GM12872 (cell line): ENCODE measurements at regions not wholly inside any gene's neighbourhood (a gene's known extent, or its start where the extent isn't known, plus 50 kb on each side); places are given as distances from the start of the nearest gene placed in this dataset.

Experiments
- TF ChIP-seq, protein P1 (sequence below): IDR thresholded peaks from 3 replicates; pipeline ENCODE4 v1.5.1; 2011; ENCODE audit warnings: low read depth, mild to moderate bottlenecking, low read length, moderate library complexity; ENCODE audit not compliant: insufficient read depth

DNA sequence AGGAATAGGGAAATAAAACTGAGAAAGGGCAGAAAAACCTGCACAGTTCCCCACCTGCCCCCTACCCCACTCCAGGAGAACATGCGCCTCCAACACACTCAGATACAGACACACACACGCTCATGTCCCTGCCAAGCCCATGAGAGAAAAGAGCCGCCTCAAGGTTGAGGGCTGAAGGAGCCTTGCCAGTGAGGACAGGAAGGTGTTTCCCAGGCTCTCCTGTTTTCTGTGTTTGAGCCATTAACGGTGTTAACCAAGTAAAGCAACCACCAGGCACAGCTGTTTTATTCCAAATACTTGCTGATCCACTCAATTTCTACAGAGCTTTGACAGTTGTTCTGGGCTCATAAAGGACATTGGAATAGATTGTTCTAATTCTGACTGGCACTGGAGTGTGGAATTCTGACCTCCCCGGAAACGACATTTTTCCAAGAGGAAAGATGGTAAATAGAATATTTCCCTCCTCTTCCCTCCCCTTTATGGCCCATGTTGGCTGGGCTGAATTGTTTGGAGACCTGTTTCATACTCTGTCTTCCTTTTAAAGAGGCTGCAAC lies 238.0 kb downstream of the DMAC1 start:
- TF ChIP-seq, protein P1, sequence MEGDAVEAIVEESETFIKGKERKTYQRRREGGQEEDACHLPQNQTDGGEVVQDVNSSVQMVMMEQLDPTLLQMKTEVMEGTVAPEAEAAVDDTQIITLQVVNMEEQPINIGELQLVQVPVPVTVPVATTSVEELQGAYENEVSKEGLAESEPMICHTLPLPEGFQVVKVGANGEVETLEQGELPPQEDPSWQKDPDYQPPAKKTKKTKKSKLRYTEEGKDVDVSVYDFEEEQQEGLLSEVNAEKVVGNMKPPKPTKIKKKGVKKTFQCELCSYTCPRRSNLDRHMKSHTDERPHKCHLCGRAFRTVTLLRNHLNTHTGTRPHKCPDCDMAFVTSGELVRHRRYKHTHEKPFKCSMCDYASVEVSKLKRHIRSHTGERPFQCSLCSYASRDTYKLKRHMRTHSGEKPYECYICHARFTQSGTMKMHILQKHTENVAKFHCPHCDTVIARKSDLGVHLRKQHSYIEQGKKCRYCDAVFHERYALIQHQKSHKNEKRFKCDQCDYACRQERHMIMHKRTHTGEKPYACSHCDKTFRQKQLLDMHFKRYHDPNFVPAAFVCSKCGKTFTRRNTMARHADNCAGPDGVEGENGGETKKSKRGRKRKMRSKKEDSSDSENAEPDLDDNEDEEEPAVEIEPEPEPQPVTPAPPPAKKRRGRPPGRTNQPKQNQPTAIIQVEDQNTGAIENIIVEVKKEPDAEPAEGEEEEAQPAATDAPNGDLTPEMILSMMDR: no peak

DNA sequence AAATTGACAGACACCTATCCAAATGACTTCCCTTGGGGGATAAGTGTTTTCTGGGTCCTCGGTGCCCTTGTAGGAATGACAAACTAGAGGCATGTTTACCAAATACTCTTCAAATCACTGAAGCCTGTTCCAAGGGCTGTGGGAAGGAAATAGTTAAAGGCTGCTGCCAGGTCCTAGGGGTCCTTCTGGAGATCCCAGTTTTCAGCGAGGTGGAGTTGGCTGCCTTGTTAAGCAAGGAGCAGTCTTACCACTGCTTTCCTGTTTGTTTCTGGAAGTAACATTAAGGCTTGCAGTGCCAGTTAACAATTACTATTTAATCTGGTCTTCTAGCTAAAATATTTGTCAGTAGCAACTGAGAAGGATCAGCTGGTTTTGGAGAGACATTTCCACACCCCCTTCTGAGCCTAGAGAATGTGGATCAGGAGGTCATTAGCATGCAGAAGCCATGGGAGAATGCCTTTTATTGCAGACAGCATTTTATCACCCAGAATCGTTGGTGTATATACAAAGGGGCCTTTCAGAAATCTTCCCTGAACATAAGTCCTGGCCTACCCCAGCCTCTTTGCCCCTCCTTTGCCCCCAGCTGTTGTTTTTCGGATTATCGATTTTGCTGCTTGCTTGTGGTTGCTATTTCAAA lies 238.8 kb downstream of the DMAC1 start:
- TF ChIP-seq, protein P1: no peak

DNA sequence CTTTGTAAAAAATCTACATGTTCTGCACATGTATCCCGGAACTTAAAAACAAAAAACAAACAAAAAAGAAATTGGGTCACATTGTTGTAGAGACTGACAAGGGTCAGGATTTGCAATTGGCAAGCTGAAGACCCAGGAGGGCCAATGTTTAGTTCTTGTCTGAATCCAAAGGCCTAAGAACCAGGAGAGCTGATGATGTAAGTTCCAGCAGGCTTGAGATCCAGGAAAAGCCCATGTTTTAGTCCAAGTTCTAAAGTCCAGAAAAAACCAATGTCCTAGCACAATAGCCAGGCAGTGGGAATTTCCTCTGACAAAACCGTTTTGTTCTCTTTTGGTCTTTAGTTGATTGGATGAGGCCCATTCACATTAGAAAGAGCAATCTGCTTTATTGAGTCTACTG lies 244.9 kb downstream of the DMAC1 start:
- TF ChIP-seq, protein P1: no peak

DNA sequence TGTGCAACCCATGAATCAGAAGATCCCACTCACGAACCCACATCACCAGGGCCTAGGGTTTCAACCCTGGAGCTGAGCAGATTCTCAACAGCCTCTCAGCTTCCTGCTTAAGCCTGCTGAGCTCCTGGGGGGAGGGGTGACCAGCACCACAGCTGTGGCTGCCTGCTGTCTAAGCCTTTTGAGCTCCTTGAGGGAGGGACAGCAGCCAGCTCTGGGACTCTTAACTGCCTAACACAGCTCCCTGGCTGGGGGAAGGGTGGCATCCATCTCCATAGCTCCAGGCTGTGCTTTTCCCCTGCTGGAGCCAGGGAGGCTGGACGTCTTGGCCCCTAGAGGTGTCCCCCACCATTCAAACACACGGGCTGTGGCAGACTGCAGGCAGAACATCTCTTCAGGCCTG lies 250.3 kb downstream of the DMAC1 start:
- TF ChIP-seq, protein P1: no peak

DNA sequence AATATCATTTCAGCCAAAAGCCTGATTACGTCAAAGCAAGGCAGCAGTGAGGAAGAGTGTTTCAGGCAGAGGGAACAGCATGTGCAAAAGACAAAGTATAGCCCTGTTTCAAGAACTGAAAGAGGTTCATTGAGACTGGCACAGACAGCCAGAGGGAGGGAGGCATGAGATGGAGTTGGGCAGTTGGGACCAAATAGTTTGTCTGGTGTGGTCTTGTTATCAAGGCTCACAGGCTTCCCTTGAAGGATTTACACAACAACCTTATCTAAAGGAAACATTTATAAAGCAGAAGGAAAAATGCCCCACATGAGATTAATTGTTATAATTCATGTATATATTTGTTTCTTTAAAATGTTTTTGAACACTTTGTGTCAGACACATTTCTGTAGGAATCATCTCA lies 253.3 kb downstream of the DMAC1 start:
- TF ChIP-seq, protein P1: no peak

DNA sequence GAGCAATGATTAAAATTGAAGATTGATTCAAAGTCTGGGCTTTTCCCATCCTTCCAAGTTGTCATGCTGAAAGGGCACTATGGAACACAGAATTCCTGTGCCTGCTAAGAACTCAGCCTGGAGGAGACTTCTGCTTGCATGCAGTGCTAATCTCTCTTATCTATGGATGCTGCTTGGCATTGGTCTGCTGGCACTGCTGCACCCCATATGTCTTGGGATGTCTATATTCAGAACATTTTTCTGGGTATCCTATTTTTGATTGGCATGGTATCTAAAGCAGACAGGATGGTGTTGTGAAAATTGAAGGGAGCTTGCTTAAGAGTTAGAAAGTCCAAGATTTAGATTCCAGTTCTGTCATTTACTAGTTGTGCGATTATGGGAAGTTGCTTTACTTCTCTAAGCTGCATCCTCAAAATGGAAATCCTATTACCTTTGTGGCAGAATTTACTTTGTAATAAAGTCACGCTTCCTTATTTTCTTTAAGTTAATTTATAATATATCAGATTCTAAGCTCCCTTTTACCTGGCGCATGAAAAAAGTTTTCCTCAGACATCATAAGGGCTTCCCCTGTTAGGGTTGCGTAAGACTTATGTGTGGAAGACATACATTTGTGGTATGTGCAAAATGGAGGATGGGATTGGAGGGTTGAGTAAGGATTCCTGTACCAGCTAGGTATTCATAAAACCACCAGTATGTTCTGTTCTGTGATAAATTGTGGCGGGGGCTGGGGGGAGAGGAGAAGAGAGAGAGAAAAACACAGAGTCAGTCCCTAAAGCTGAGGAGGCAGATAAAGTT lies 254.0 kb downstream of the DMAC1 start:
- TF ChIP-seq, protein P1: no peak

DNA sequence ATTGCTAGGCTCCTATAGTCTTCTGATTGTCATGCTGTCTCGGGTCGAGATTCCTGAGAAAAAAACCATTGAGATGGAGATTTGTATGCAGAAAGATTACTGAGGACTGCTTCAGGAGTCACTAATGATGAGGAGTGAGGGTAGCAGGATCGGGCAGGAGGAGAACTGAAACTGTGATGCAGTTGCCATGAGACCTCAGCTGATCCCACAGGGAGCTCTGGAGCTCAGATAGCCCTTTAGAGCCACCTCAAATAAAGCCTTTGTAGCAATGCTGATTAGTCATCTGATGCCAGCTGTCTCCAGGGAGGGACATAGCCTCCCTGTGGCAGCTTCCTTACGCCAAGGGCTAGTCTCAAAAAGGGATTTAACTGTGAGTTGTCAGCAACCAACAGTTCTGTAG lies 256.9 kb downstream of the DMAC1 start:
- TF ChIP-seq, protein P1: no peak
